ENCODE measurements at regions not wholly inside any gene's neighbourhood (a gene's known extent, or its start where the extent isn't known, plus 50 kb on each side); places are given as distances from the start of the nearest gene placed in this dataset.
A peak's percentile ranks its signal among the peaks of the same experiment; 100 is the strongest.

- DNase-seq: peak; percentile 20
Measured at GRCh38 chr5:82349652-82350051, 71.5 kb upstream of the RPS23 start.

GRCh38 chr5:82348784-82349425 is 70.8 kb upstream of the RPS23 start:
- no peak for DNase-seq

GRCh38 chr5:82347201-82347865 is 69.2 kb upstream of the RPS23 start:
- no peak for DNase-seq

GRCh38 chr5:82346399-82347165 is 68.4 kb upstream of the RPS23 start:
- no peak for DNase-seq

- no peak for DNase-seq
Measured at GRCh38 chr5:82345108-82345507, 67.0 kb upstream of the RPS23 start.

- no peak for DNase-seq
Measured at GRCh38 chr5:82341325-82341724, 63.2 kb upstream of the RPS23 start.

- no peak for DNase-seq
Measured at GRCh38 chr5:82340799-82341198, 62.6 kb upstream of the RPS23 start.

- no peak for DNase-seq
Measured at GRCh38 chr5:82339792-82340191, 61.6 kb upstream of the RPS23 start.

GRCh38 chr5:82338771-82339373 is 60.7 kb upstream of the RPS23 start:
- DNase-seq: no peak

GRCh38 chr5:82336959-82337351 is 58.8 kb upstream of the RPS23 start:
- DNase-seq: no peak

GRCh38 chr5:82336226-82336958 is 58.2 kb upstream of the RPS23 start:
- DNase-seq: no peak

- DNase-seq: no peak
Measured at GRCh38 chr5:82335806-82336205, 57.7 kb upstream of the RPS23 start.

GRCh38 chr5:82334856-82335255 is 56.7 kb upstream of the RPS23 start:
- DNase-seq: no peak

GRCh38 chr5:82334085-82334692 is 56.0 kb upstream of the RPS23 start:
- DNase-seq: no peak

GRCh38 chr5:82332886-82333615 is 54.9 kb upstream of the RPS23 start:
- DNase-seq: no peak

GRCh38 chr5:82332064-82332855 is 54.1 kb upstream of the RPS23 start:
- DNase-seq: no peak

- no peak for DNase-seq
Measured at GRCh38 chr5:82331557-82331956, 53.4 kb upstream of the RPS23 start.

GRCh38 chr5:82330530-82331270 is 52.5 kb upstream of the RPS23 start:
- DNase-seq: no peak

GRCh38 chr5:82329393-82329792 is 51.2 kb upstream of the RPS23 start:
- no peak for DNase-seq
